DMS 273 (cell line): ENCODE measurements at regions not wholly inside any gene's neighbourhood (a gene's known extent, or its start where the extent isn't known, plus 50 kb on each side); places are given as distances from the start of the nearest gene placed in this dataset.
"Not testable (repeated sequence)": the region's sequence is repeated elsewhere in the genome, so short reads cannot be mapped to it uniquely, and the experiment has no call there.

Source experiments
- DNase-seq: peaks from one replicate; lab custom pipeline; 2025; ENCODE audit not compliant: unreplicated experiment; lab: John Stamatoyannopoulos, UW

- DNase-seq = no peak
These were observed 158.3 kb upstream of the CACNA1E start for GRCh38 chr1:181324797-181325616.

- DNase-seq = not testable (repeated sequence)
These were observed 157.6 kb upstream of the CACNA1E start for GRCh38 chr1:181325765-181326164.

- DNase-seq = no peak
These were observed 157.0 kb upstream of the CACNA1E start for GRCh38 chr1:181326348-181326747.

GRCh38 chr1:181327796-181328195 is 155.5 kb upstream of the CACNA1E start:
- no peak for DNase-seq

GRCh38 chr1:181334724-181335123 is 148.6 kb upstream of the CACNA1E start:
- no peak for DNase-seq

- DNase-seq = no peak
These were observed 147.7 kb upstream of the CACNA1E start for GRCh38 chr1:181335631-181336030.

- DNase-seq = no peak
These were observed 142.2 kb upstream of the CACNA1E start for GRCh38 chr1:181341026-181341632.

- DNase-seq = no peak
These were observed 139.2 kb upstream of the CACNA1E start for GRCh38 chr1:181344091-181344490.

- DNase-seq = no peak
These were observed 138.2 kb upstream of the CACNA1E start for GRCh38 chr1:181345146-181345545.

GRCh38 chr1:181347495-181348390 is 135.6 kb upstream of the CACNA1E start:
- no peak for DNase-seq

- no peak for DNase-seq
These were observed 133.8 kb upstream of the CACNA1E start for GRCh38 chr1:181349512-181349911.

- no peak for DNase-seq
These were observed 133.2 kb upstream of the CACNA1E start for GRCh38 chr1:181350131-181350530.

- no peak for DNase-seq
These were observed 131.6 kb upstream of the CACNA1E start for GRCh38 chr1:181351740-181352139.

- DNase-seq = no peak
These were observed 130.6 kb upstream of the CACNA1E start for GRCh38 chr1:181352695-181353094.

GRCh38 chr1:181353526-181353925 is 129.8 kb upstream of the CACNA1E start:
- no peak for DNase-seq

- DNase-seq = no peak
These were observed 128.5 kb upstream of the CACNA1E start for GRCh38 chr1:181354865-181355264.

- DNase-seq = no peak
These were observed 126.6 kb upstream of the CACNA1E start for GRCh38 chr1:181356505-181357340.

- DNase-seq = no peak
These were observed 124.3 kb upstream of the CACNA1E start for GRCh38 chr1:181359012-181359411.

- DNase-seq = no peak
These were observed 118.5 kb upstream of the CACNA1E start for GRCh38 chr1:181364801-181365200.

- no peak for DNase-seq
These were observed 116.4 kb upstream of the CACNA1E start for GRCh38 chr1:181366910-181367309.

GRCh38 chr1:181369416-181369815 is 113.9 kb upstream of the CACNA1E start:
- no peak for DNase-seq
